ENCODE measurements at regions not wholly inside any gene's neighbourhood (a gene's known extent, or its start where the extent isn't known, plus 50 kb on each side); places are given as distances from the start of the nearest gene placed in this dataset.

GRCh38 chr3:152083135-152083534 is 185.6 kb upstream of the MBNL1 start:
- Histone ChIP-seq H3K27me3 (ENCODE audit: control insufficient read depth, insufficient read depth) (no peaks in the 10 kb centered on the region), H3K9me3 (ENCODE audit: control insufficient read depth, low read length) (no peaks in the 10 kb centered on the region), H3K4me1 (ENCODE audit: control insufficient read depth, insufficient read depth, low read length) (no peaks in the 10 kb centered on the region), H3K4me3 (ENCODE audit: low read length) (no peak overlapping the region), H3K27ac (ENCODE audit: low read length) (no peak overlapping the region)
- DNase-seq, result no peak
- no peak for ATAC-seq
- WGBS, result 82% methylated on average over 2 of the region's 2 CpGs
- intact Hi-C loops (cut with DNase I), result no loop called here

DNA sequence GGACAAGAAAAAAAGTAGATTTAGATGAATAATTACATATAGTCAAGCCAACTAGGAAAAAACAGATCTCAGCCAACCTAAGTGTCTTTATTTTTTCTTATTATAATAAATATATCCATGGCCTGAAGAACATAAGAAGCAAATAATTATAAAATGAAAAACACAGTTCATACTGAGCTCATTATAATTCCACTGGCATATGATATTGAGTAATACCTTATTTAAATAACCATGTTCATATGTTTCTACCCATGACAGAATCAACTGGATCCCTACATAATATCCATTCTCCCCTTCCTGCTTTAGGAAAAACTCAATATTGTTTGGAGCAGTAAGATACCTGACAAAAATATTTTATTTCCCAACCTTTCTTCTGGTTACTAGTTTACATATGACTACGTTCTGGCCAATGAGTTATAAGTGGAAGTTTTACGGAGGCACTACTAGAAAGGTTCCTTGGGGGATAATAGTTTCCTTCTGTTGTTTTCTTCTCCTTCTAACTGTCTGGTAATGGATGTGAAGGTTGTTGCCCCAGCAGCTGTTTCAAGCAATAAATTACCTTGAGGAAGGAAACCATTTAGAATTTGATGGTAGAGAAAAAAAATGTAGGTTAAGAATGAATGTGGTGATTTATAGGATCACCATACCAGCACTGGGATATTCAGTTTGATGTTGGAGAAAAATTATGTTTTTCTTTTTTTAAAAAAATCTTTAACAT is 184.1 kb upstream of the MBNL1 start:
- ATAC-seq (no peak), DNase-seq (no peak)
- H3K4me3 ChIP-seq (ENCODE audit: low read length), result no peak overlapping the region
- 81% methylated on average over 2 of the region's 2 CpGs for WGBS
- H3K27ac ChIP-seq (ENCODE audit: low read length), result no peak overlapping the region
- H3K9me3 ChIP-seq (ENCODE audit: control insufficient read depth, low read length), result no peaks in the 10 kb centered on the region
- no peaks in the 10 kb centered on the region for H3K4me1 ChIP-seq (ENCODE audit: control insufficient read depth, insufficient read depth, low read length)
- no peaks in the 10 kb centered on the region for H3K27me3 ChIP-seq (ENCODE audit: control insufficient read depth, insufficient read depth)
- intact Hi-C loops (cut with DNase I), result no loop called here

- Histone ChIP-seq H3K4me1 (ENCODE audit: control insufficient read depth, insufficient read depth, low read length) (no peaks in the 10 kb centered on the region), H3K27ac (ENCODE audit: low read length) (no peak overlapping the region), H3K9me3 (ENCODE audit: control insufficient read depth, low read length) (no peaks in the 10 kb centered on the region), H3K4me3 (ENCODE audit: low read length) (no peak overlapping the region), H3K27me3 (ENCODE audit: control insufficient read depth, insufficient read depth) (no peaks in the 10 kb centered on the region)
- DNase-seq (peak in 1 of 3 donors; percentile 22), ATAC-seq (peak; percentile 29 to 74)
- intact Hi-C loops (cut with DNase I), result no loop called here
Observed at GRCh38 chr3:152087153-152087552, 181.6 kb upstream of the MBNL1 start.

DNA sequence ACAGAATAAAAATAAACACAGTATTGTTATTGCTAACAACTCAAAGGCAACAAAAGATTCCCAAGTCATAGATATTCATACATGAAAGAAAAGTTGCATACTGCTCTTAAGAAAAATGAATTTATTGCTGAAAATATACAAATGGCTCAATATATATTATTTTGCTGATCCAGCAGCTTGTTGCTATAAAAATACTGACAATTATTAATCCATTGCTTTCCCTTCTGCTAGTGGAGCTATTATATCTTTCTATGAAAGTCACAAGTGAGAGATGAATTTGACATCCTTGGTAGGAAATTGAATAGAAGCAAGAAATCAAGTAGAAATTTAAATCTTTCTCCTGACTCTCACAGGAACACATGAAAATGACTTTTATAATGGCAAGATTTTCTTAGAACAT is 179.2 kb upstream of the MBNL1 start:
- no peak for DNase-seq
- no peak overlapping the region for H3K27ac ChIP-seq (ENCODE audit: low read length)
- intact Hi-C loops (cut with DNase I), result no loop called here

GRCh38 chr3:152091725-152092124 is 177.0 kb upstream of the MBNL1 start:
- Histone ChIP-seq H3K27me3 (ENCODE audit: control insufficient read depth, insufficient read depth) (no peaks in the 10 kb centered on the region), H3K27ac (ENCODE audit: low read length) (no peak overlapping the region), H3K4me1 (ENCODE audit: control insufficient read depth, insufficient read depth, low read length) (no peaks in the 10 kb centered on the region), H3K4me3 (ENCODE audit: low read length) (no peak overlapping the region), H3K9me3 (ENCODE audit: control insufficient read depth, low read length) (no peaks in the 10 kb centered on the region)
- intact Hi-C loops (cut with DNase I), result no loop called here
- DNase-seq (no peak), ATAC-seq (no peak)
- 85% methylated on average over 1 of the region's 1 CpG for WGBS

More for the DNA sequence above, 179.2 kb upstream of the MBNL1 start:
- H3K4me3 ChIP-seq (ENCODE audit: low read length), result no peak overlapping the region
- H3K9me3 ChIP-seq (ENCODE audit: control insufficient read depth, low read length), result no peaks in the 10 kb centered on the region
- ATAC-seq, result no peak
- no peaks in the 10 kb centered on the region for H3K27me3 ChIP-seq (ENCODE audit: control insufficient read depth, insufficient read depth)
- no peaks in the 10 kb centered on the region for H3K4me1 ChIP-seq (ENCODE audit: control insufficient read depth, insufficient read depth, low read length)

DNA sequence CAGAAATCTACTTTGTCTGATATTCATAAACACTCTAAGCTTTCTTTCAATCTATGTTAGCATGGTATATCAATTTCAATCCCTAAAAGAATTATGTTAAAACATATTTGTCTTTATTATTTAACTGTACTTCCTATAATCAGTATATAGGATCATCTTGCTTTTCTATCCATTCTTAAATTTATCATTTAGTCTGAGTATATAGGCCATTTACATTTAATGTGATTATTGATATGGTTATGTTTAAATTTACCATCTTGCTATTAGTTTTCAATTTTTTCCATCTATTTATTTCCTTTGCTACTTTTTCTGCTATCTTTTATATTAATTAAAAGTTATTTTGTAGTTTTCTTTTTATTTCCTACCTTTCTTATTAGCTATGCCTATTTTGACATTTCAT is 174.8 kb upstream of the MBNL1 start:
- Histone ChIP-seq H3K27me3 (ENCODE audit: control insufficient read depth, insufficient read depth) (no peaks in the 10 kb centered on the region), H3K9me3 (ENCODE audit: control insufficient read depth, low read length) (no peaks in the 10 kb centered on the region), H3K4me3 (ENCODE audit: low read length) (no peak overlapping the region), H3K4me1 (ENCODE audit: control insufficient read depth, insufficient read depth, low read length) (no peaks in the 10 kb centered on the region), H3K27ac (ENCODE audit: low read length) (no peak overlapping the region)
- ATAC-seq (no peak), DNase-seq (no peak)
- intact Hi-C loops (cut with DNase I), result no loop called here

DNA sequence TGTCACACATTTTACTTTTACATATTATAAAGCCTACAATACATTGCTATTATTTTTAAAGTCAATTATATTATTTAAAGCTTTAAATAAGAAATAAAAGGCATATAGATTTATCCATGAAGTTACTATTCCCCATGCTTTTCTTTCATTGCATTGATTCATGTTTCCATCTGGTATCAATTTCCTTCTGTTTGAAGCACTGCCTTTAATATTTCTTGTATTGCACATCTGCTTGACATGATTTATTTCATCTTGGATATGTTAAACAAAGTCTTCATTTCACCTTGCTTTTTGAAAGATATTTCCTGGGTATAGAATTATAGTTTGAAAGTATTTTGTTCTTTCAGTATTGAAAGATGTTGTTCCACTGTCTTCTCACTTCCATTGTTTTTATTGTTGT is 174.3 kb upstream of the MBNL1 start:
- Histone ChIP-seq H3K4me3 (ENCODE audit: low read length) (no peak overlapping the region), H3K27me3 (ENCODE audit: control insufficient read depth, insufficient read depth) (no peaks in the 10 kb centered on the region), H3K4me1 (ENCODE audit: control insufficient read depth, insufficient read depth, low read length) (no peaks in the 10 kb centered on the region), H3K9me3 (ENCODE audit: control insufficient read depth, low read length) (no peaks in the 10 kb centered on the region), H3K27ac (ENCODE audit: low read length) (no peak overlapping the region)
- intact Hi-C loops (cut with DNase I), result no loop called here
- DNase-seq (no peak), ATAC-seq (no peak)

- ATAC-seq (no peak), DNase-seq (no peak)
- Histone ChIP-seq H3K27me3 (ENCODE audit: control insufficient read depth, insufficient read depth) (no peaks in the 10 kb centered on the region), H3K4me1 (ENCODE audit: control insufficient read depth, insufficient read depth, low read length) (no peaks in the 10 kb centered on the region), H3K4me3 (ENCODE audit: low read length) (no peak overlapping the region), H3K9me3 (ENCODE audit: control insufficient read depth, low read length) (no peaks in the 10 kb centered on the region), H3K27ac (ENCODE audit: low read length) (no peak overlapping the region)
- intact Hi-C loops (cut with DNase I), result no loop called here
Observed at GRCh38 chr3:152095472-152095871, 173.3 kb upstream of the MBNL1 start.

DNA sequence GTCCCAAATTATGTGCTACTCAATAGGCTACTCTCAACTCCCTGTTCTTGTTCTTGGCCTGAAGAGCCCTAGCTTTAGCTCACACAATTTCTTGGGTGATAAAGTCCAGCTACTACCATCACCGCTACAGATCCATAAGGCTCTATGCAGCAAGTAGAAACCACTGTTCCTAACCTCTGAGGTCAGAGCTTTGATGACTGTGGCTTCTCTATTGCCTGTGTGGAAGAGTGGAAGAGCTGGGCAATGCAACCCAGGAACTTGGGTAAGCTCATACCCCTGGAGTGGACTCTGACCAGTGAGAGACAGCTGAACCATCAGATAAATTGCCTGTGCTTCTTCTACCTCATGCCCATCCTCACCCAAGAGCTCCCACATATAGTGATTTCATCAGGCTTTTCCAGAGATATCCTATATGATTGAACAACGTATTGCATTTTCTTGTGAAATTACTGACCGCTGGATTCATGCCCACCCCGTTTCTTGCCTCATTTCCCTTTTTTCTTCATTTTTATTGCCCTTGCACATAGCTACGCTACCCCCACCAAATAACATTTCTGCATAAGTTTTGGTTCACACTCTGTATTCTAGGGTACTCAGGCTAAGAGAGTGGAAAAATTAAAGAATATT is 172.3 kb upstream of the MBNL1 start:
- 88% methylated on average over 5 of the region's 5 CpGs for WGBS
- no peak overlapping the region for H3K4me3 ChIP-seq (ENCODE audit: low read length)
- intact Hi-C loops (cut with DNase I), result no loop called here
- H3K4me1 ChIP-seq (ENCODE audit: control insufficient read depth, insufficient read depth, low read length), result no peaks in the 10 kb centered on the region
- no peak overlapping the region for H3K27ac ChIP-seq (ENCODE audit: low read length)
- H3K27me3 ChIP-seq (ENCODE audit: control insufficient read depth, insufficient read depth), result no peaks in the 10 kb centered on the region
- ATAC-seq (no peak), DNase-seq (no peak)
- no peaks in the 10 kb centered on the region for H3K9me3 ChIP-seq (ENCODE audit: control insufficient read depth, low read length)

DNA sequence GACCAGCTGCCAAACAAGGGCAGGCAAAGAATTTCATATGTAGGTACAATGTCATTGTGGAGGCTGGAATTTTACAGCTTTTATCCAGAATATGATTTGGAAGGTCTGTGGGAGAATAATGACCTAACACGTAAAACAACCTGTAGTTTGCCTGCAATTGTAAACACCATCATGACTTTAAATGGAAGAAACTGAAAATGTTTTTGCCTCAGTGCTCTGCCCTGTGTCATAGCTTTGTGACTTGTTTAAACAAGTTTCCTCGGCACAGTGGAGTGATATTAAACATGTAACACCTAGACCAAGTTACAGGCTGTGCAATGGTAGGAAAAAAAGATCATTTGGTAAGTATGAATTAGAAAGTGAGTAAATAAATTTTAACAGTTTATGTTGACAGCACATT is 171.6 kb upstream of the MBNL1 start:
- no peak for DNase-seq
- Histone ChIP-seq H3K9me3 (ENCODE audit: control insufficient read depth, low read length) (no peaks in the 10 kb centered on the region), H3K27me3 (ENCODE audit: control insufficient read depth, insufficient read depth) (no peaks in the 10 kb centered on the region), H3K27ac (ENCODE audit: low read length) (no peak overlapping the region), H3K4me3 (ENCODE audit: low read length) (no peak overlapping the region), H3K4me1 (ENCODE audit: control insufficient read depth, insufficient read depth, low read length) (no peaks in the 10 kb centered on the region)
- intact Hi-C loops (cut with DNase I), result no loop called here
- 89% methylated on average over 2 of the region's 2 CpGs for WGBS
- no peak for ATAC-seq

- H3K9me3 ChIP-seq (ENCODE audit: control insufficient read depth, low read length), result no peaks in the 10 kb centered on the region
- no peaks in the 10 kb centered on the region for H3K27me3 ChIP-seq (ENCODE audit: control insufficient read depth, insufficient read depth)
- 51% methylated on average over 3 of the region's 3 CpGs for WGBS
- H3K27ac ChIP-seq (ENCODE audit: low read length), result no peak overlapping the region
- no peak for DNase-seq
- H3K4me3 ChIP-seq (ENCODE audit: low read length), result no peak overlapping the region
- intact Hi-C loops (cut with DNase I), result no loop called here
- ATAC-seq, result no peak
- no peaks in the 10 kb centered on the region for H3K4me1 ChIP-seq (ENCODE audit: control insufficient read depth, insufficient read depth, low read length)
Observed at GRCh38 chr3:152097770-152098169, 171.0 kb upstream of the MBNL1 start.
